GM04503 (cell line): ENCODE measurements at regions not wholly inside any gene's neighbourhood (a gene's known extent, or its start where the extent isn't known, plus 50 kb on each side); places are given as distances from the start of the nearest gene placed in this dataset.
"Not testable (repeated sequence)": the region's sequence is repeated elsewhere in the genome, so short reads cannot be mapped to it uniquely, and the experiment has no call there.

Experiments
- DNase-seq: peaks from one replicate; pipeline ENCODE4 v3.0.0-alpha.2; 2012; ENCODE audit warnings: low read depth

GRCh38 chr6:103587722-103588121, 1272.0 kb downstream of the HACE1 start:
- DNase-seq, result no peak

DNA sequence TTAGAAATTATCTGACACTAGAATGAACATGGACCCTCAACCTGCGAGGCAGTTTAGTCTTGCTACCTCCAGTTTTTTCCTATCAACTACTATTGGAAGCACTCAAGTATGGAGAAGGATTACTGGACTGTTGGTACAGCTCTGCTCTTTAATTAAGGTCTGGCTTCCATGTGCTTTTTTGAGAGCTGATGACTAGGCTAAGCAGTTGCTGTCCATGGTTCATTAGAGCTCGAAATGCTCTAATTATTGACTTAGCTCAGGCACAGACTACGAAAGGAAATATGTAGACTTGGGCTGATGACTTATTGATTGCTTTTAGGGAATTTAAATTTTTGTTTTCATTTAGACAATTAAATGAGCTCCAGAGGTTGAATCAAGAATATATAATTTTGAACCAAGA, 1281.6 kb downstream of the HACE1 start:
- DNase-seq, result no peak

- no peak for DNase-seq
Measured at GRCh38 chr6:103570431-103570830, 1289.3 kb downstream of the HACE1 start.

GRCh38 chr6:103554911-103555310, 1304.8 kb downstream of the HACE1 start:
- no peak for DNase-seq

- no peak for DNase-seq
Measured at GRCh38 chr6:103538381-103538780, 1321.3 kb downstream of the HACE1 start.

- no peak for DNase-seq
Measured at GRCh38 chr6:103534814-103535213, 1324.9 kb downstream of the HACE1 start.

GRCh38 chr6:103534095-103534494, 1325.6 kb downstream of the HACE1 start:
- DNase-seq, result no peak

DNA sequence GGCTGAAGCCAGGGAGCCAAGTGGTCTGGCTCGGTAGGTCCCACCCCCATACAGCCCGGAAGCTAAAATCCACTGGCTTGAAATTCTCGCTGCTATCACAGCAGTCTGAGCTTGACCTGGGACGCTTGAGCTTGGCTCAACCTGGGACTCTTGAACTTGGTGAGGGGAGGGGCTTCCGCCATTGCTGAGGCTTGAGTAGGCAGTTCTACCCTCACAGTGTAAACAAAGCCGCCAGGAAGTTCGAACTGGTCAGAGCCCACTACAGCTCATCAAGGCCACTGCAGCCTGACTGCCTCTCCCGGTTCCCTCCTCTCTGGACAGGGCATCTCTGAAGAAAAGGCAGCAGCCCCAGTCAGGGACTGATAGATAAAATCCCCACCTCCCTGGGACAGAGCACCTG, 1337.7 kb downstream of the HACE1 start:
- no peak for DNase-seq

- no peak for DNase-seq
Measured at GRCh38 chr6:103516336-103516735, 1343.4 kb downstream of the HACE1 start.

- no peak for DNase-seq
Measured at GRCh38 chr6:103507052-103507451, 1352.7 kb downstream of the HACE1 start.

DNA sequence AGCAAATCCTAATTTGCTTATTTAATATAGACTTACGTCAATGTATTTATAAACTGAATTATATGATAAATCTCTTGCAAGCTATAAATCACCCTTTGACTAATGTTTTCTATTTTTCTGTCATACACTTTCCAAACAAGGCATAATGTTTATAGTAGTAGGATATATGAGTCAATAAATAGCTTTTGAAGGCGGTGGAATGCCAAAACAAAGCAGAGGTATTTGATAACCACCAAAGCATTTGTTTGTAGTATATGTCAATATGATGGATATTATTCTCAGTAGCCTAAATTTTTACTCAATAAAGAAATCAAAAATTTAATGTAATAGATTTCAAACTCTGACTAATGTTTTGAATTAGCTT, 1354.6 kb downstream of the HACE1 start:
- no peak for DNase-seq

- DNase-seq, result no peak
Measured at GRCh38 chr6:103504501-103505154, 1355.1 kb downstream of the HACE1 start.

GRCh38 chr6:103496588-103496987, 1363.1 kb downstream of the HACE1 start:
- not testable (repeated sequence) for DNase-seq

- DNase-seq, result no peak
Measured at GRCh38 chr6:103456652-103457051, 1403.1 kb downstream of the HACE1 start.

GRCh38 chr6:103455275-103455674, 1404.4 kb downstream of the HACE1 start:
- no peak for DNase-seq

DNA sequence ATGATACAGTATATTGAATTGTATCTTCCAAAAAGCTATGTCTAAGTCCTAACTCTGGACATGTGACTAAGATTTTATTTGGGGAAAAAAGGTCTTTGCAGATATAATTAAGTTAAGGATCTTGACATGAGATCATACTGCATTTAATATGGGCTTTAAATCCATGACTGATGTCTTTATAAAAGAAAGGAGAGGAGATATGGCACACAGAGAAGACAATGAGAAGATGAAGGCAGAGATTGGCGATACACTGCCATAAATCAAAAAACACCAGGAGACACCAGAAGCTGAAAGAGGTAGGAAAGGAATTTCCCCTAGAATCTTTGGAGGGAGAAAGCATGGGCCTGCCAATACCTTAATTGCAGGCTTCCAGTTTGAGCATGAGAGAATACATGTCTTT, 1450.2 kb downstream of the HACE1 start:
- DNase-seq, result no peak

- DNase-seq, result no peak
Measured at GRCh38 chr6:103405321-103405720, 1454.4 kb downstream of the HACE1 start.

DNA sequence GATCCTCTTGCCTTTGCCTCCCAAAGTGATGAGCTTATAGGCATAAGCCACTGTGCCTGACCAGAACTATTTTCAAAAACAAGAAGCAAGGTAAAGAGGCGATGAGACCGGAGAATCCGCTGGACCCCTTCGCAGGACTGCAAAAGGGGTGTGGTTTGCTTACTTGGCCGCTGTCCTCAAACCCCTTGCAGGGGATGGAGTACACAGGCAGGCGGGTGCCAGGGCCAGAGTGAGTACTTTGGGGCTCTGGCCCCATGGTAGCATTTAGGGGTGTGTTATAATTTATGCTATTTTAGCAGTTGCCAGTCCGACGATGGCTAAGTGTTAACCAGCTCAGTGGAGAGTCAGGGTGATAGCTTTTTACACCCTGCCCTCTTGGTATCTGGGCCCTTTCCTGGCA, 1454.9 kb downstream of the HACE1 start:
- DNase-seq, result no peak

- DNase-seq, result no peak
Measured at GRCh38 chr6:103396768-103397167, 1463.0 kb downstream of the HACE1 start.

DNA sequence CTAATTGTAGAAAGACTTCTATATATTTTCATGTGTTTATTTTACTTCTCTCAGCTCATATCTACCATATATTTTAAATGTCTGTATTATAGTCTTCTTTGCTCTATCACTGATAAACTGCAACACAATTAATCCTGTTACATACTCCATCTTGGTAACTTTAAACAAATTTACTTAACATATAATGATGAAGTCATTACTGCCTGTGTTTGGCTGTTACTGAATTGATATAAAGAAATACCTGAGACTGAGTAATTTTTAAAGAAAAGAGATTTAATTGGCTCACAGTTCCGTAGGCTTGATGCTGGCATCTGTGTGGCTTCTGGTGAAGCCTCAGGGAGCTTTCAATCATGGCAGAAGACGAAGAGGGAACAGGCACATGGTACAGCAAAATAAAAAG, 1480.4 kb downstream of the HACE1 start:
- no peak for DNase-seq

- no peak for DNase-seq
Measured at GRCh38 chr6:103367212-103367611, 1492.5 kb downstream of the HACE1 start.

DNA sequence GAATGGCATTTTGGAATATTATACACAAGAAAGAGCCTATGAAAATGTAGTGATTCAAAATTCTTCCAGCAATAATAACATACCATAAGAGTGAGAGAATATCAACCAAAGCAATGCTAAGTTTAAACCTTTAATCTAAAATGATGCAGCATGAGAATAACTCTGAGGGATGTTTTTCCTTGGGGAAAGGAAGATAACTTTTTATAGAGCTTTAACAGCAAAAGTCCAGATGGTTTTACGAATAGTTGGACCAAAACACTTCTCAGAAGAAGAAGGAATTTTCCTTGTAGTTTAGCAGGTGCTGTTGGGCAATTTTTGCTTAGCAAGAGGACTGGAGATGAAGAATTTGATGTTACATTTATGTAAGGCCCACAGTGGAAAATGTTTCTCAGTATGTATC, 1503.2 kb downstream of the HACE1 start:
- no peak for DNase-seq

GRCh38 chr6:103344554-103345163, 1515.1 kb downstream of the HACE1 start:
- DNase-seq, result no peak

DNA sequence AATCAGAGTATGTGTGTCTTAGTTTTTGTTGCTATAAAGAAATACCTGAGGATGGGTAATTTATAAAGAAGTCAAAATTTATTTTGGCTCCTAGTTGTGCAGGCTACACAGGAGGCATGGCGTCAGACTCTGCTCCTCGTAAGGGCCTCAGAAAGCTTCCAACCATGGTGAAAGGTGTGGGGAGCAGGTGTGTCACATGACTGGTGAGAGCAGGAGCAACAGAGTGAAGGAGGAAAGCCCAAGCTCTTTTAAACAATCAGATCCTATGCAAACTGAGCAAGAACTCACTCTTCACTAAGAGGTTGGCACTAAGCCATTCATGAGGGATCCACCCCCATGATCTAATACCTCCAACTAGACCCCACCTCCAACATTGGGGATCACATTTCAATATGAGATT, 1524.3 kb downstream of the HACE1 start:
- DNase-seq, result no peak
